ENCODE measurements at regions not wholly inside any gene's neighbourhood (a gene's known extent, or its start where the extent isn't known, plus 50 kb on each side); places are given as distances from the start of the nearest gene placed in this dataset.
"Not testable (repeated sequence)": the region's sequence is repeated elsewhere in the genome, so short reads cannot be mapped to it uniquely, and the experiment has no call there.

- DNase-seq: no peak
These were observed 463.1 kb downstream of the DMAC1 start for GRCh38 chr9:7336356-7337065.

- no peak for DNase-seq
These were observed 465.9 kb downstream of the DMAC1 start for GRCh38 chr9:7333719-7334118.

GRCh38 chr9:7332780-7333179, 466.8 kb downstream of the DMAC1 start:
- DNase-seq: no peak

- no peak for DNase-seq
These were observed 471.1 kb downstream of the DMAC1 start for GRCh38 chr9:7328453-7328852.

GRCh38 chr9:7325995-7326394, 473.6 kb downstream of the DMAC1 start:
- DNase-seq: no peak

GRCh38 chr9:7324152-7324598, 475.4 kb downstream of the DMAC1 start:
- DNase-seq: no peak

- DNase-seq: no peak
These were observed 478.7 kb downstream of the DMAC1 start for GRCh38 chr9:7320841-7321240.

GRCh38 chr9:7320139-7320538, 479.4 kb downstream of the DMAC1 start:
- DNase-seq: peak; percentile 33 to 45

GRCh38 chr9:7318920-7319319, 480.7 kb downstream of the DMAC1 start:
- no peak for DNase-seq

GRCh38 chr9:7316967-7317366, 482.6 kb downstream of the DMAC1 start:
- no peak for DNase-seq

- DNase-seq: no peak
These were observed 483.3 kb downstream of the DMAC1 start for GRCh38 chr9:7316166-7316795.

- DNase-seq: no peak
These were observed 483.8 kb downstream of the DMAC1 start for GRCh38 chr9:7315746-7316145.

- no peak for DNase-seq
These were observed 484.5 kb downstream of the DMAC1 start for GRCh38 chr9:7315116-7315515.

- DNase-seq: no peak
These were observed 486.2 kb downstream of the DMAC1 start for GRCh38 chr9:7313389-7313788.

GRCh38 chr9:7309051-7309450, 490.5 kb downstream of the DMAC1 start:
- not testable (repeated sequence) for DNase-seq

- DNase-seq: no peak
These were observed 493.9 kb downstream of the DMAC1 start for GRCh38 chr9:7305677-7306076.

- DNase-seq: no peak
These were observed 495.0 kb downstream of the DMAC1 start for GRCh38 chr9:7304627-7304995.

- DNase-seq: no peak
These were observed 495.5 kb downstream of the DMAC1 start for GRCh38 chr9:7303907-7304626.

GRCh38 chr9:7300484-7300883, 499.1 kb downstream of the DMAC1 start:
- no peak for DNase-seq

- DNase-seq: no peak
These were observed 501.5 kb downstream of the DMAC1 start for GRCh38 chr9:7298123-7298522.

GRCh38 chr9:7297521-7297920, 502.1 kb downstream of the DMAC1 start:
- DNase-seq: no peak

GRCh38 chr9:7293091-7293490, 506.5 kb downstream of the DMAC1 start:
- no peak for DNase-seq

- no peak for DNase-seq
These were observed 509.8 kb downstream of the DMAC1 start for GRCh38 chr9:7289773-7290172.

- no peak for DNase-seq
These were observed 511.6 kb downstream of the DMAC1 start for GRCh38 chr9:7287986-7288385.

Measured in SW 1271 (cell line).